ENCODE measurements at regions not wholly inside any gene's neighbourhood (a gene's known extent, or its start where the extent isn't known, plus 50 kb on each side); places are given as distances from the start of the nearest gene placed in this dataset.

DNA sequence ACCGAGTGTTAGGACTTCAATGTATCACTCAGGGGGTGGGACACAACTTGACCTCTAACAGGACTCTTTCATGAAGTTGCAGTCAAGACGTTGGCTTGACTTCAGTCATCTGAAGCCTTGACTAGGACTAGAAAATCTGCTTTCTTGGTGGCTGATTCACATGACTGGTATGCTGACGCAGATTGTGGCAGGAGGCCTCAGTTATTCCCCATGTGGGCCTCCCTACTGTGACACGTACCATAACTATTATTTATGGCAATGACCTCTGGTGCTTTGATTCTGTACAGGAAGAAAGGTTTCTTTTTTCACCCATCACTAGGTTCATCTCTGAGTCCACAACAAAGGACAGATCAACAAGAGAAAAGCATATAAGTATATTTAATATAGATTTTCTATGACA, 270.4 kb downstream of the NEDD1 start:
- DNase-seq (ENCODE audit: low spot score), result no peak

DNA sequence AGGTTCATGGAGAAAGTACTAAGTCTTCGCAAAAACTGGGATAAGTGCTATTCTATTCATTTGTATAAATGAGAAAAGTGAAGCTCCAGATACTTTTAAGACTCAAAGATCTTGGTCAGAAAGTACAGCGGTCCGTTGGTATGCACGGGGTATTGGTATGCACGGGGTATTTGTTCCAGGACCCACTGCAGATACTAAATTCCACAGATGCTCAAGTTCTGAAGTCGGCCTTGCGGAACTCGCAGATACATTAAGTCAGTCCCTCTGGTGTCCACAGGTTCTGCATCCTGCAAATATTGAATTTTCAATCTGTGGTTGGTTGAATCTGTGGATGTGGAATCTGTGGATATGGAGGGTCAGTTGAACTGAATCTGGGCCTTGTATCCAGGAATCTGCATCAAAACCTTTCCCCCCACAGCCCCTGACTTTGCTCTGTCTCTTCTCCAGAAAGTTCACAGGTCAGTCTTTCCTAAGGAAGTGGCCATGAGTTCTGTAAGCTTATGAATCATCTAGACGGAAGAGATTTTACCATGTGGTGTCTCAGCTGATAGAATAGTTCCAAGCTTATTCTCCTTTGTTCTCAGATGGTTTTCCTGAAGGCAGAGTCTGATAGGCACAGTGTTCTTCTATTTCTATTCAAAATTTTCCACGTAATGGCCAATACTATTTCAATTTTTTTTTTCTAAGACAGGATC, 274.7 kb downstream of the NEDD1 start:
- DNase-seq (ENCODE audit: low spot score), result no peak

DNA sequence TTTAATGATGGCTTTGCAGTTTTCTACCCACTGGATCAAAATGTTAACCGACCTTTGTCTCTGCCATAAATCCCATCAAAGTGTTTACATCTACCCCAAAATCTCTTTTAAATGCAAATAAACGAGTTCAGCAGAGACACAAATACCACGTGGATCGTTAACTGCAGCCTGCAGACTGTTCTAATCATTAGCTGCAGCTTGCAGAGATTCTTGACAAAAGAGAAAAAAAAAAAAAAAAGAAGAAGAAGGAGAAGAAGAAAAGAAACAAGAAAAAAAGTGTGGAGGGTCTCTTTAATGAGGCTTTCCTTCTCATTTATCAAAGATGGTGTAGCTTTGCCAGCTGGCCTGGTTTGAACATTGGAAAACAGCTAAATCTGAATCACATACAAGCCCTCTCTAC, 275.7 kb downstream of the NEDD1 start:
- DNase-seq (ENCODE audit: low spot score), result no peak

DNA sequence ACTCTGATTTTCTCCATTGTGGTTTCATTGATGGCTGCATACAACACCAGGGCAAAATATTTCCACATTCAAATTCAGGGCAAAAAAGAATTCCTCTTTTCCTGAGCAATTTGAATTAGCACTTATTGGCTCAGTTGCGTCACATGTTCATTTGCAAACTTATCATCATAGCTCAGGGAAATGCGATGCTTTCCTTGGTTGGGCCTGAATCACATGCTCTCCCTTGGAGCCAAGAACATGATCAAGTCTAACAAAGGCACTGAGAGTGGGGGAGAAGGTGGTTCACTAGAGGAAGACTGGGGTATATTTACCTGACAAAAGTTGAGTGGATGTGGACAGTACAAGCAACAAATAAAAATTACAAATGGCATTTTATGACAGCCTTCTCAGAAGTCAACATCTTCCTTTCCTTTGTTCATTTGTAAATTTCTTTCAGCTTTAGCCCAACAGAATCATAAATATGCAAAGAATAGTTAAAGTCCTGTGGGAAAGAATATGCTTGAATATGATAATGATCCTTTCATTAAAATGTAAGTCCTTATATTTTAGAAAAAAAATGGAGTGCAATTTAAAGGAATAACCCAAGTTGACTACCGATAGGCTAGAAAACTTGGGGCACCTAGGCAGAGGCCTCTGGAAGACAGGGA, 277.2 kb downstream of the NEDD1 start:
- DNase-seq (ENCODE audit: low spot score), result no peak

DNA sequence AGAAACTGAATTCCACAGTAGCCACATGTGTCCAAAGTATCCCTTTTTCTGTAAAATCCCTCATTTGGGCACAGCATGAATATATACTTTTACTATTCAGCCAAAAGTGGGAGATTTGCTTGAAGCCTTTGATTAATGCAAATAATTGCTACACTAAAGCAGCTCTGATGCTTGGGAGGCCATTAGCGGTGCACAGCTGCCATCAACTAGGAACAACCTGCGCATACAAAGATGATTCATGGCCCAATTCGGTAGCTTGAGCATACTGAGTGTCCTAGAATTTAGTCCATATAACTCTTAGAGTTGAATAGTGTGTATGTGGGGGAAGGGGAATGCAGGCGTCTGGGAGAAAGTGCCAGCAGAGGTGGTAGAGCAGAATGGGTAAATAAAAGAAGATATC, 277.0 kb upstream of the RMST start:
- DNase-seq (ENCODE audit: low spot score), result no peak

DNA sequence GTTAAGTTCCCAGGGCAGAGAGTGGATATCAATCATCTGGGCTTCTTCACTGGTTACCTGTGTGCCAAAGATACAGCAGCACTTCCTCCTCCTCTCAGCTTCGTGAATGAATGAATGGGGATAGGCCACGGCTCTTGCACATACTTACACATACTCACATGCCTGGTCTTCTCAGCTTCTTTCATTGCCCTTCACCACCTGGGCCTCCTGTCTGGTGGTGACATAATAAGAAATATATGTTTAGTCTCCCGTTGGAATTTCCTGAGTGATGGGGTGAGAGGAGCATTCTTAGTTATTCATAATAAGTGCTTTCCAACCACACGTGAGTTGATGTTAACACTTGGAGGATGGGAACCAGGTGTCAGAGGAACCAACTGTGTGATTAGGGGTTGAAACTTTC, 268.1 kb upstream of the RMST start:
- no peak for DNase-seq (ENCODE audit: low spot score)

DNA sequence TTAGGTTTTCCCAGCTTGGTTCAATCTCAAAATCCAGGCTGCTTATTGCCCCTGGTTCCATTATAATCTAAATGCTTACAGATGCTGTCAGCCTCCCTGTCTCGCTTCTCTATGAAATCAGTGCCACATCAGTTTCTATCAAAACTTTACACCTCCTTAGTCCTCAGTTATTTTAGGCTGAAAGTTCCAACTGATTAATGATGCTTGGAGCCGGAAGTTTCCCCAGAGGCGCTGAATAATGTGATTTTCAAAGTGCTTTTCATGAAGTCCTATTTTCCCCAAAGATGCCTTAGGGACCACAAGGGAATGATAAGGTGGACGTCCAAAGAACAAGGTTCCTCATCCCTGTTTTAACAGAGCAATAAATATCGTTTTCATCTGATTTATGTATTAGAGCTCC, 262.4 kb upstream of the RMST start:
- no peak for DNase-seq (ENCODE audit: low spot score)

DNA sequence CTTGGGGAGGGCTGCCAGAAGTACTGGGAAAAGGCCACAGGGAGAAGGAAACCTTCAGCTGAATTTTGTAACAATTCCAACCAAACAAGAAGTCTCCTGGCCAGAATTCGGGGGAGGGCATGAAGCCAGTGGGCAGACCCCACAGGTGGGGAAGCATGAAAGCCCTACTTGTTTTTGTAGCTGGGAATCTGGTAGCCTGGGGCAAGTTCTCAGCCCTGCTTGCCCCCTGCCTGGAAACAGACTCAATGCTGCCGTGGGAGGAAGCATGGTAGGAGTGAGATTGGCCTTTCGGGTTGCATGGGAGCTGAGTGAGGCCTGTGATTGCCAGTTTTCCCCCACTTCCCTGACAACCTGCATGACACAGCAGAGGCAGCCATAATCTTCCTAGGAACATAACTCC, 259.2 kb upstream of the RMST start:
- DNase-seq (ENCODE audit: low spot score), result no peak

DNA sequence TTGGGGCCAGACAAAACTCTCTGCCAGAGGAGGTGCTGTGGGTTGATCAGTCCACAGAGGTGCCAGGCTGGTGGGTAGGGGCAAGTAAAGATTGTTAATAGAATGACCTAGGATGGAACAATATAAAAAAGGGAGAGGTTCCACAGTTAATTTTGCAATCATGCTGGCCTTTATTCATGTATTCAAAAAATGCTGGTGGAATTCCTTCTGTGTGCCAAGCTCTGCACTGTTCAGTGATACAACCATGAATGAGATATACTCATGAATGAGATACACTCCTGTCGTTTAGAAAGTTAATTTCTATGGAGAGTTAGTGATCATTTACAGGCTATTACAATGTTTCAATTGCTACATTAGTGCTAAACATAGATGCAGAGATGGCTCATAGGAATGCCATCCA, 252.6 kb upstream of the RMST start:
- no peak for DNase-seq (ENCODE audit: low spot score)

DNA sequence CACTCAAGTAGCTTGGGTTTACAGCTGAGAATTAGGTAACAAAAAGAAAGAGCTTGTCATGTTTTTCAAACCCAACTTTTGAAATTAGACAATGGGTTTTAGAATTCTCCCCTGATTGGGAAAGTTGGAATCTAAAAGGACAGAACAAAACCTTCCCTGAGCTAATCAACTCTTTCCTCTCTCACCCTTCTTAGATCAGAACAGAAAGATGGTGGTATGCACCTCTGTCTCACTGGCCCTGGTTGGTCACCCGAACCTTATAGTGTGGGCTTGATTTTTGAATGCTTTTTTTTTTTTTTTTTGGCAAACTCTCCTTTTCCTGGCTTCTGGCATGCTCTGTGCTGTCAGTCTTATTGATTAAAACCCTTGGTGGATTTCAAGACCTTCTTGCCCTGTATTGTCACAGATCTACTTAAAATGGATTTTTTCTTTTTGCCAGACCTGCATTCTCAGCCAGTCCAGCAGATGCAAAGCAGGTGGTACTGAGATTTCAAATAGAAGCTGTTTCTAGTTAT, 251.1 kb upstream of the RMST start:
- DNase-seq (ENCODE audit: low spot score), result no peak

DNA sequence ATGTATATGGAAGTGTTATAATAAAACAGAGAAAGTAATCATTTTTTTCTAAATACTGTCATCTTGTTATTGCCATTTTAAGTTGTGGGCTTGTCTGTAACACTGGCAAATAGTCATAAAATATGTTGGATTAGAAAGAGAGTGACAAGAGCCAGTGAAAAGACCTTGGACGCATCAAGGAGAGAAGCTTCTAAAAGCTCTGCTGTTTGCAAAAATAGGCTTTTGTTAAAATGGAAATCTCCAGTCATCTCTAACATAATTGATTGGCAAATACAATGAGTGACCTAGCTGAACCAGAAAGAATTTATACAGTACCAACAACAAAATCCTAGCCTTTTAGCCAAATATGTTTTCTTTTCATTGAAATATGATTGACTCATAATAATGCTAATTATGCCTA, 245.8 kb upstream of the RMST start:
- DNase-seq (ENCODE audit: low spot score), result no peak

DNA sequence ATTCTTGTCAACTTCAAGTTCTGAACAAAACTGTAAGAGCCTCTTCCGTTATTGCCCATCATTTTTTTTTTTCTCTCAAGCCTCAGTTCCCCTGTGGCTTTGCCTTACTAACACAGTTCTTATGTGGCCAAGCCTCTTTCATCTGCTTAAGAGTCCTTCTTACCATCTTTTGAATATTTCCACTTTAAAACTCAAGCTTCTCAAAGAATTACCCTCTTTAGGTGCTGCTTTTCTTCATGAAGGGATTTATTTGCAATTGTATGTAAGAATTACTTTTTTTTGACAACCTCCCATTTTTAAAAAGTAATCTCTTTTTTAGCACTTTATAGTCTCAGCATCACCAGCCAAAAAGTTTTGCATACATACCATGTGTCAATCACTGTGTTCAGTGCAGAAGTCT, 240.2 kb upstream of the RMST start:
- no peak for DNase-seq (ENCODE audit: low spot score)

DNA sequence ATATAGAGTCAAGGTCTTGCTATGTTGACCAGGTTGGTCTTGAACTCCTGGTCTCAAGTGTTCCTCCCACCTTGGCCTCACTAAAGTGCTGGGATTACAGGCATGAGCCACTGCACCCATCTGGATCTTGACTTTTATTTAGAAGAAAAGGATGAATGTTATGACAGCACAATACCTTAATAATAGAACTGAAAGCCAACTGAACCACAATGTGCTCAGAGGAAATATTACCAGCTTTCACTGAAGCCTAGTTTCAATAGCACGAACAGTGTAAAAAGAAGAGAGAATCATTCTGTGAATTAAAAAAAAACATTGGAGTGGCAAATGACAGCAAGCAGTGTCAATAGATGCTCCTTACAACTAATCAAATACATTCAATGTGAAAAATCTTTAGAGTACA, 239.2 kb upstream of the RMST start:
- no peak for DNase-seq (ENCODE audit: low spot score)

DNA sequence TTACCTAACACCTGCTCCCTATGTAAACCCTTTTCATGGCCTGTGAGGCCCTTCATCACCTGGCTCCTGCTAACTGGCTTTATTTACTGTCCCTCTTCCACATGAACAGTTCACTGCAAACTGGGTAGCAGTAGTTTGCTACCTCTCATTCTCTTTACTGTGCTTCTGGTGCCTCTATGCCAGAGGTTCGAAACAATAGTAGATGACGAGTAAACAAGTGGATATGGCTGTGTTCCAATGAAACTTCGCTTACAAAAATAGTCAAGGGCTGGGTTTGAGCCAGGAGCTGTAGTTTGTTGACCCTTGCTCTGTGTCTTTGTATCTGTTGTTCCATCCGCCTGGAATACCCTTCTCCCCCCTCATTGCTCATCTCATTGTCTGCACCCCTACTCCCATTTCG, 233.6 kb upstream of the RMST start:
- no peak for DNase-seq (ENCODE audit: low spot score)

DNA sequence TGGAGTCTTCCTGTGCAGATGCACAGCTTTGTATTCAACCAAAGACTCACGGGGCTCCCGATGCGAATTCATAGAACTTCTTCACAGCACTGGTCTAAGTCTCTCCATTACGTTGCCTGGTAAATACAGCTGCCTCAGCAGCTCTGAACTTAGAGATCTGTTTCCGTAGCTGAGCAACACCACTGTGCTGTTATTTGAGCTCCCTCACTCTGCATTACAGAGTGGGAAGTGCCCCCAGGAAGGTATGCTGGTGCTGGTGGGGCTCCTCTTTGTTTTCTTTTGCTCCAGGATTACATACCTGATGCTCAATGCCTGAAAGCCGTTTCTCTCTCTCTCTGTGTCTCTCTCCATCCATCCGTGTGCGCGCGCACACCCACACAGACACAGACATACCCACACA, 227.5 kb upstream of the RMST start:
- no peak for DNase-seq (ENCODE audit: low spot score)

DNA sequence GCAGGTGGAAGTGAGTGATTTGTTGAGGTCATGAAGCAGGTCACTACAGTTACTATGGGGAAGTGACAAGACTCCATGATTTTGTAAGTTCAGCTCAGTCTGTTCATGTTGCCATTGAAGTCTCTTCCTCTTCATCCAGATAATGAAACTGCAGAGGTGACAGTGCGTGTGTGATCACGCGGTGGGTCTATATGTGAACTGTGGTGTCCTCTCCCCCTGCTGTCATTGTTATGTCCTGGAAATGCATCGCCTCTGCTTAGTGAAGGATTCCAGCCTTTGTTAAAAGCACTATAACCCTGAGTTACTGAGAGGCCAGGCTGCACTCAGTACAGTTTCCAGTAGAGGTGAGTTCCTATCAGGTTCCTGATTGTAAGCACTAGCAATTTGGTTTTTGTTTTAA, 216.2 kb upstream of the RMST start:
- DNase-seq (ENCODE audit: low spot score), result no peak

DNA sequence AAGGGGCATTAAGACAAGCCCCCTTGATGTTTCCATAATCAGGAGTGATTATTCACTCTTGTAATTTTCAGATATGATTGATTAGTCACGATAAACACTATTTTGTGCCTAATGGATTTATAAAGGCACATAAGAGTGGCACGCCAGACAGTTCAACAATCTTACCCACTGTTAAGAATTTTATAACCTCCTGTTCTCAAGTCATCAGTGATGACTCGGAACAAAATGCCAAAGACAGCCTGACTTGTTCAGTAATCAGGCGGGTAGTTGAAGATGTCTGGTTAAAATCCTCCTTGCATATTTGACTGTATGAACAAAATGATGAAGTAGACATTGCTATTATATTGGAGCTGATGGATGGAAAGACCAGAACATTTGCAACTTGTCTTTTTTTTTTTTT, 212.1 kb upstream of the RMST start:
- no peak for DNase-seq (ENCODE audit: low spot score)

DNA sequence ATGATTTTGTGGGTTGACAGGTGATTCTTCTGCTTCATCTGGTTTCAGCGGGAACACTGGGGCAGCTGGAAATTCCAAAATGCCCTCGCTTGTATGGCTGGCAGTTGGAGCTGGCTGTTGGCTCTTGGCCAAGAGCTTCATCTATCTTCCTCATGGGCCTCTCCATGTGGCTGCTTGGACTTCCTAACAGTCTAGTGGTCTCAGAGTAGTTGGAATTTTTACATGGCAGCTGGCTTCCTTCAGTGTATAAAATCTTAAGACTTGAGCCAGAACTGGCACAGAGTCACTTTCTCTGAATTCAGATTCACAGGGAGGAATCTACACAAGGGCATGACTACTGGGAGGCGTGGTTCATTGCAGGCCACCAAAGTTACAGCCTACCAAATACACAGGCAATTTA, 204.9 kb upstream of the RMST start:
- DNase-seq (ENCODE audit: low spot score), result no peak

DNA sequence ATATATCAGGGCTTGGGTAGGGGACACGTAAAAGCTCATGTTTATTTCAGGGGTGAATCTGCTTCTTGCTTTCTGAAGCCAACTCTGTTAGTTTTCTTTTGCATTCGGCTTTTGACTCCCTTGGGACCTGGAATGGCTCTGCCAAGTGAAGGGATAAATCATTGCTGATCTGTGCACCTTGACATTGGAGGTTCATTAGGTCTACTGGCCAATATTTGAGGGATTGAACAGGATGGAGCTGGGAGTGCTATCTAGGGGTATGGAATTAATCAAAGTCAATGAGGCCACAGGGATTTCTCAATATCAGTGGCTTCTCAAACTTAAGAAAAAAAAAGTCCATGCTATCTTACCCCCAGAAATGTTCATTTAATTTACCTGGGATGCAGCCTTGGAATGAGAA, 203.5 kb upstream of the RMST start:
- no peak for DNase-seq (ENCODE audit: low spot score)

DNA sequence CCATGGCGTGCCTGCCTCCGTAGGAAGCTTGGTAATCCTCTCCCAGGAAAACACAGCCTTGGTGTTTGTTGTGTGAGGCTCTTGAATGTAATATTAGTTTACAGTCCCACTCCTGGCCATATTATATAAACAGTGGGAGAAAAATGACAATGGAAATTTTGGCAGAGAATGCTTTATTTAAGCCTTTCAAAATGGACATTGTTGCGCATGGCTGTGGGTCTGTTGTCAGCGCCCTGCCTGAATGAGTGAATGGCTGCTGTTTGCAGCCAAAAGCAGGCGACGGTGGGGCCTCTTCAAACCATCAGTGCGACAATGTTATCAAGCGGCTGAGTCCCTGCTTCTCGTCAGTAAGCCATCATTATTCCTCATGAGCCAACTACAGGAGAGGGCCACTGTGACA, 201.8 kb upstream of the RMST start:
- DNase-seq (ENCODE audit: low spot score), result no peak

DNA sequence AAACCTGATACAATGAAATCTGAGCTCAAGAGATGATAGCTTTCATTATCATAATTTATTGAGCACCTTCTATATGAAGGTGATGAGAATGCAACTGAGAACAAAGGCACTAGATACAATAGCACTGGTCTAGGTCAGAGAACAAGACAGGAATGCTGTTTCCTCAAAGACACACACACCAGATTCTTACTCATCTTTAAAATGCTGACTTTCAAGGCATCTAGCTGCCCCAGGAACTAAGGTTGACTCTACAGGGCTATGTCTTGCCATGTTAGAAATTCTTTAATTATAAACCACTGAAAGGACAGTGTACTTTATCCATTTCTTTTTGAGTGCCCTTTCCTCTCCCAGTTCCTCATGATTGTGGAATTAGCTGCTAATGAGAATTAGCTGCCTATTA, 195.4 kb upstream of the RMST start:
- DNase-seq (ENCODE audit: low spot score), result no peak

DNA sequence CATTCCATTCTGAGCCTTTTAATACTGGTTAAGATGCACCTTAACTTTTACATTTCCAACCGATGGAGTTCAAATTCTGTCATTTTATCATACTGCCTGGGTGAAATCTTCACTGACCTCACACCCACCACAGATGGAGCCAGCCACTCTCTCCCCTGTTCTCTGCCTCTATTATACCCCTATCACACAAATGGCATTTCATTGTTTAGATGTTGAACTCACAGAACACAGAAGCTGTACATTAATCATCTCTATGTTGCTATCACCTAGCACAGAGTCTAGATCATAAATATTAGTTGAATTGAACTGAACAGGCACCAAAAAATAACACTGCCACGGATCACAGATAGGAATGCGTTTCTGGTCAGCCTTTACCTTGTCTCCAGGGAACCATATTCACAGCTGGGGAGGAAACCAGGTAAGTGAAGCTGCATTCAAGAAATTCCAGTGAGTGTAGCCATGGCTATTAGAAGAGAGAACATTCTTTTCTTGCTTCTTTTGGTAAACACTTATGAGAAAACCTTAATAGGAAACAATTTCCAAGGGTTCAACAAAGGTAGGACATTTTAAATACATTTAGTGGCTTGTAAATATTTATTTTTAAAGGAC, 194.9 kb upstream of the RMST start:
- DNase-seq (ENCODE audit: low spot score), result no peak

DNA sequence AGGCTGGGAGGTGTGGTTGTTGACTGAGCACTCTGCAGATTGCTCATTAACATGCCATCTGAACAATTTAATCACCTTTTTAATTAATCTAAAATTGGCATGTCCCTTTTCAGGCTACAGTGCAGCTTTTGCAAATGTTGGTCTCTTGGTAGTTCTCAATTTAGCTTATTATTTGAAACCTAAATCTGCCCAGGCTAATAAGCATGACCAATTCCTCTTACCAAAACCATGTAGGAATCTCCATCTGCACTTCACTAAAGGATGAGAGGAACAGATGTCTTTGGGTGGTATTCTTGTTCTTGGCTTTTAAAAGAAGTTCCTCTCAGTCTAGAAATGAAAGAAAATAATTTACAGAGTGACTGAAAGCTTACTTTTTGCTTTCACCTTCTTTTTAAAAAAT, 190.1 kb upstream of the RMST start:
- DNase-seq (ENCODE audit: low spot score), result no peak

DNA sequence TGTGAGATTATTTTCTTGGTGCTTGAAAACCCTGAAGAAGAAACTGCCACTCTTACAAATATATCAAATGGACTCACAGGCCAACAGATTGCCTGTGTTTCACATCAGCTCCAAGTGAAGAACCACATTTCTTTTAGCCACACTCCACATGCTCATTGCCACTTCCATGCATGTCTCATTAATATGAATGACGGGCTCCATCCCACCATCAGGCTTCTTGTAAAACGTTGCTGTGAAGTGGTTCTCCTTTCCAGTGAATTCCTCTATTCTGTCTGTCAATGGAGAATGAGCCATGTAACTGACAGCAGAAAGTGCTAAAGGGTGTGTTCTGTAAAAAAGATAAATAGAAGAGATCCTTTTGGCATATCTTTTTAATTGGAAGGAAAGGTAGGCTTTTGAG, 188.2 kb upstream of the RMST start:
- no peak for DNase-seq (ENCODE audit: low spot score)

All from AG08396 (cell line).